GM12891 (cell line): ENCODE measurements at regions not wholly inside any gene's neighbourhood (a gene's known extent, or its start where the extent isn't known, plus 50 kb on each side); places are given as distances from the start of the nearest gene placed in this dataset.

ENCODE experiments used
- DNase-seq: peaks from one replicate; pipeline ENCODE4 v3.0.0; 2011; ENCODE audit warnings: low spot score; ENCODE audit not compliant: insufficient read length
- FAIRE-seq: peaks from 2 replicates; lab custom pipeline; 2011; peaks lifted over from hg19 to GRCh38; lab: Jason Lieb, UNC
- PAX5 ChIP-seq: IDR thresholded peaks from 2 replicates; pipeline ENCODE4 v1.6.1; 2011; ENCODE audit warnings: low read length, moderate library complexity, mild to moderate bottlenecking; ENCODE audit not compliant: insufficient read depth, severe bottlenecking
- POLR2A ChIP-seq: IDR thresholded peaks from 2 replicates; pipeline ENCODE4 v1.6.1; 2011; ENCODE audit warnings: low read depth, low read length, control low read depth
- POLR2AphosphoS5 ChIP-seq: IDR thresholded peaks from 2 replicates; pipeline ENCODE4 v1.6.1; 2011; ENCODE audit warnings: low read depth, low read length, control low read depth
- POU2F2 ChIP-seq: IDR thresholded peaks from 2 replicates; pipeline ENCODE4 v1.6.1; 2011; ENCODE audit warnings: low read depth, mild to moderate bottlenecking, control low read depth, low read length, moderate library complexity
- SPI1 ChIP-seq: IDR thresholded peaks from 2 replicates; pipeline ENCODE4 v1.6.1; 2011; ENCODE audit warnings: low read depth, low read length, control low read depth
- TAF1 ChIP-seq: IDR thresholded peaks from 2 replicates; pipeline ENCODE4 v1.6.1; 2011; ENCODE audit warnings: low read depth, low read length, control low read depth

DNA sequence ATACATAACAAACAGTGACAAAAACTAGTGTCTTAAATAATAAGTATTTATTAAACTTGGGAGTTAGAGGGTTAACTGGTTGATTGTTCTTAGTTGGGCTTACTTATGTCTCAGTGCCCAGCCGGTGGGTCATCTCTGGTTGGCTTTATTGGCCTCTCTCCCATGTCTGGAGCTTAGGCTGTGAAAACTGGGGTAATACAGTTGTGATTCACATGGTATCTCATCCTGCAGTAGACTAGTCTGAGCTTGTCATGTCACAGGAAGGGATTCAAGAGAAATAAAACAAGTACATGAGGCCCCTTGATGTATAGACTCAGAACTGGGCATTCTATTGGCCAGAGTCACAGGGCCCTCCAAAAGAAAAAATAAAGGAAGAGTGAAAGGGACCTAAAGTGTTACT is 466.4 kb upstream of the SMC2 start:
- DNase-seq (no peak), FAIRE-seq (no peak)

GRCh38 chr9:103649086-103649485 is 445.0 kb upstream of the SMC2 start:
- DNase-seq (no peak), FAIRE-seq (no peak)
- TF ChIP-seq SPI1 (no peak), POLR2A (no peak), TAF1 (no peak), PAX5 (no peak), POU2F2 (no peak), POLR2AphosphoS5 (no peak)

More for the DNA sequence above, 466.4 kb upstream of the SMC2 start:
- TF ChIP-seq POU2F2 (no peak), SPI1 (no peak), PAX5 (no peak), TAF1 (no peak), POLR2A (no peak), POLR2AphosphoS5 (no peak)

- FAIRE-seq (no peak), DNase-seq (no peak)
- TF ChIP-seq SPI1 = no peak
- TF ChIP-seq POU2F2 = no peak
- no peak for TF ChIP-seq TAF1
- no peak for TF ChIP-seq POLR2A
- no peak for TF ChIP-seq POLR2AphosphoS5
- TF ChIP-seq PAX5 = no peak
These were observed 436.0 kb upstream of the SMC2 start for GRCh38 chr9:103658156-103658555.

- TF ChIP-seq POLR2AphosphoS5 = no peak
- TF ChIP-seq SPI1 = no peak
- no peak for TF ChIP-seq TAF1
- no peak for TF ChIP-seq POU2F2
- no peak for TF ChIP-seq POLR2A
- no peak for TF ChIP-seq PAX5
- no peak for DNase-seq
- no peak for FAIRE-seq
These were observed 433.3 kb upstream of the SMC2 start for GRCh38 chr9:103660830-103661229.

GRCh38 chr9:103661663-103662062 is 432.4 kb upstream of the SMC2 start:
- DNase-seq (no peak), FAIRE-seq (no peak)
- no peak for TF ChIP-seq TAF1

DNA sequence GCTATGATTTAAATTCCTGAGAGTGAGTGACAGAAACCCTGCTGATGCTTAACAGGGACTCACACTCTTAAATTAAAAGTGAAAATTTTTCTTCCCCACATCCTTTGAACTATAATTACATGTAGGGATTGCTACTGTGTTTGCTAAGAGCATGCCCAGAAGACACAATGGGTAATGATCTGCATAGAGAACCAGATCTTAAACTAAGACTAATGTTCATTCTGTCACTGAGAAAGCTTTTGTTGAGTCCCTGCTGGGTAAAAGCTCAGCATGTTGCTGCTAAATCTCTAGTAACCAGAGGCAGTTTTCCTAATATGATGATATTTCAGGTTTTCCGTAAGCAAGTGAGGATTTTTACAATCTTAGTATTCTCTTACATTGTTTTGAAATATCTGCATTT is 424.8 kb upstream of the SMC2 start:
- no peak for TF ChIP-seq POLR2A
- no peak for TF ChIP-seq POU2F2
- no peak for TF ChIP-seq POLR2AphosphoS5
- no peak for TF ChIP-seq TAF1
- no peak for TF ChIP-seq SPI1
- no peak for TF ChIP-seq PAX5
- no peak for FAIRE-seq
- DNase-seq = no peak

- DNase-seq (no peak), FAIRE-seq (no peak)
- TF ChIP-seq SPI1 (no peak), TAF1 (no peak), PAX5 (no peak), POU2F2 (no peak), POLR2A (no peak), POLR2AphosphoS5 (no peak)
These were observed 419.8 kb upstream of the SMC2 start for GRCh38 chr9:103674271-103674670.

- FAIRE-seq = no peak
- DNase-seq = no peak
- no peak for TF ChIP-seq PAX5
- no peak for TF ChIP-seq POLR2A
- no peak for TF ChIP-seq TAF1
- no peak for TF ChIP-seq SPI1
- TF ChIP-seq POU2F2 = no peak
- no peak for TF ChIP-seq POLR2AphosphoS5
These were observed 413.5 kb upstream of the SMC2 start for GRCh38 chr9:103680581-103680980.

- TF ChIP-seq PAX5 = no peak
- no peak for TF ChIP-seq POLR2AphosphoS5
- no peak for TF ChIP-seq SPI1
- no peak for TF ChIP-seq POU2F2
- FAIRE-seq (no peak), DNase-seq (no peak)
These were observed 412.7 kb upstream of the SMC2 start for GRCh38 chr9:103681435-103681834.

DNA sequence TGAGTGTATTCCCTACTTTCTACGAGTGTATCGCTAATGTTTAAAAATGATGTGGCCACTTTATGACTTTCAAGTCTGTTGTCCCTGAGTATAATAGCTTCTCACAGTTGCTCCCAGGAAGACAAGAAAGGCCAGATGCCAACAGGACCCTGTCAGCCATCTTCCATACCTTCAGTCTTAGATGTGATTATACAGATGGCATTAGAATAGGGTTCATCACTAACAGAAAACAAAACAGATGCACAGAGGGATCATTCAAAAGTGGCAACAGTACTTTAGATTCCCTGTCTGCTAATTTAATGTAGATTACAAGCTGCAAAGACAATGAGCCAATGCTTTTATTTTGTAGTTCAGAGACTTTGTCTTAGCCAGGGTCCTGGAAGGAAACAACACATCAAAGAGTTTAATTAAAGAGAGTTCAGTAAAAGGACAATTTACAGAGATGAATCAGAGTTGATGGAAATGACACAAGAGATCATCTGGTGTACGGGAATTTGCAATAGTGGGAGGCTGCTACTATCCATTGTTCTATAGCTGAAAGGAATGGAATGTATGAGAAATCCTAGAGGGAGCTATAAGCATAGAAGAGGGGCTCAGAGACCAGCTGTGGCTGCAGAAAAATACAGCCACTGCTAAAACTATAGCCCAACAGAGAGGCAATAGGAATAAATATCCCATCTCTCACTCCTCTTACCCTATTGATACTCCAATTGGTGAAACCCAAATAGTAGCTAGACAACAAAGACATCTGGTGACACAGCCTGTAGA is 393.7 kb upstream of the SMC2 start:
- no peak for FAIRE-seq
- no peak for DNase-seq
- TF ChIP-seq POLR2A (no peak), POLR2AphosphoS5 (no peak), POU2F2 (no peak), SPI1 (no peak), PAX5 (no peak)

DNA sequence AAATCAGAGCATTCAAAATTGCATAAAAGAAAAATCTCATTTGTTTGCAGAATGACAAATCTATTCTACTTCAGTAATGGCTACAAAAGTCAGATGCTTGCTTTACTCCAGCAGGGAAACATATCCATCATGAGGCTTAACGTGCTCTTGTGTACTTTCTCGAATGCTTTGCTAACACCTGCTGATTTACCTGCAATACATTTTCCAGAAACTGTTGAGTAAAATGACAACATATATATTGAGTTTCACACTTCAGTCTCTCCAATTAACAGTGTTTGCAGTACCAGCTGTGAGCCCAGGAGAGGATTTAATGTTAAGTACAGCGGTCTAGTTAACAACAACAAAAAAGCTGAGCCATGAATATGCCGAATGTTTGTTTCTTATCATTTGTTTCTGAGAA is 391.5 kb upstream of the SMC2 start:
- no peak for FAIRE-seq
- no peak for DNase-seq
- TF ChIP-seq POU2F2 (no peak), SPI1 (no peak), PAX5 (no peak), POLR2AphosphoS5 (no peak), POLR2A (no peak), TAF1 (no peak)
